NT2/D1 (cell line): ENCODE measurements at regions not wholly inside any gene's neighbourhood (a gene's known extent, or its start where the extent isn't known, plus 50 kb on each side); places are given as distances from the start of the nearest gene placed in this dataset.

Source experiments
- SUZ12 ChIP-seq: IDR thresholded peaks from 2 replicates; pipeline ENCODE4 v1.6.1; 2011; ENCODE audit not compliant: insufficient read length, insufficient read depth; ENCODE audit errors: extremely low read depth
- YY1 ChIP-seq: IDR thresholded peaks from 2 replicates; pipeline ENCODE4 v1.6.1; 2011; ENCODE audit not compliant: insufficient read length, insufficient read depth

DNA sequence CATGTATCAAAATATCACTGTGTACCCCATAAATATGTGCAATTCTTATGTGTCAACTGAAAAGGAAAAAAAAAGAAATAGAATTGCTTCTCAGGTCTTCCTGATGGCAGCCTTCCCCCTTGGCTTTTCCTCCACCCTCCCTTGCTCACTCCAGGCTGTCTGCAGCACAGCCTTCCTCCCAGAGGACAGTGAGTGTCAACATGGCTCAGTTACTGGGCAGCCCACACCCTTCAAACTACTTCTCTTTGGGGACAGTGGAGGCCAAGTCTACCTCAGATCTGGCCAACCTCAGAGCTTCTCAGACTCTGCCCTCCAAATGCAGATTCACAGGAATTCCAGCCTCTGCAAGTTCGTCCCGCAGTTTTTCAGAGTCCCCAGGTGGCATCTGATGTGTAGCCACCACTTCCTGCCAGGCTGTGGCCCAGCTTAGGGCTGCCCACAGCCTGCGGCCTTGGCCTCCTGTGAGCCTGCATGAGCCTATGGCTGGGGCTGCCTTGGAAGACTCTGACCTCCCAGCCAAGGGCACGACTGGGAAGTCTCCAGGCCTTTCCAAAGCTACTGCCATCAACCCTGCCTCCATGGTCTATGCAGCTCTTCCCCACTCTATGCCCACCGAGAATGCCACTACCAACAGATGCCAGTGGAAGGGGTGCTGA lies 148.0 kb upstream of the PWP1 start:
- TF ChIP-seq YY1 (no peak), SUZ12 (no peak)
